Mammary epithelial cell (primary cell): ENCODE measurements at regions not wholly inside any gene's neighbourhood (a gene's known extent, or its start where the extent isn't known, plus 50 kb on each side); places are given as distances from the start of the nearest gene placed in this dataset.

ENCODE experiments used
- CTCF ChIP-seq, 2 donors: IDR thresholded peaks in 1 of 2; conservative IDR thresholded peaks in 1 of 2; 2 replicates each; pipeline ENCODE4 v1.5.1; 2011 to 2012; ENCODE audit warnings: inconsistent platforms in 2 of 2, low read length in 2 of 2, mild to moderate bottlenecking in 2 of 2, control low read depth in 1 of 2, low read depth in 1 of 2; ENCODE audit not compliant: insufficient read depth in 1 of 2; ENCODE audit errors: extremely low read depth in 1 of 2
- EZH2 ChIP-seq: IDR thresholded peaks from 2 replicates; pipeline ENCODE4 v1.6.1; 2012; ENCODE audit warnings: low read length, inconsistent platforms, borderline replicate concordance

GRCh38 chr6:6971369-6971768 lies 136.4 kb upstream of the RREB1 start:
- TF ChIP-seq CTCF (conservative IDR thresholded peaks at IDR 0.05 in 1 of 2, IDR thresholded peaks at IDR 0.05 in 1 of 2; ENCODE audit: extremely low read depth in 1 of 2, insufficient read depth in 1 of 2, low read depth in 1 of 2, low read length in 2 of 2), result no peak
- no peak for TF ChIP-seq EZH2
